HUES48 (cell line): ENCODE measurements at regions not wholly inside any gene's neighbourhood (a gene's known extent, or its start where the extent isn't known, plus 50 kb on each side); places are given as distances from the start of the nearest gene placed in this dataset.

ENCODE experiments used
- H3K27ac ChIP-seq: one replicate; pipeline ENCODE4 v1.7.0; 2013; ENCODE audit warnings: low read depth, low read length, inconsistent platforms
- H3K27me3 ChIP-seq: 2 replicates; pipeline ENCODE4 v1.6.1; 2013; ENCODE audit warnings: mild to moderate bottlenecking, low read length; ENCODE audit not compliant: control insufficient read depth, insufficient read depth
- H3K36me3 ChIP-seq: 2 replicates; pipeline ENCODE4 v1.6.1; 2013; ENCODE audit warnings: low read length; ENCODE audit not compliant: control insufficient read depth, insufficient read depth
- H3K4me1 ChIP-seq: 2 replicates; pipeline ENCODE4 v1.6.1; 2013; ENCODE audit warnings: mild to moderate bottlenecking, low read length; ENCODE audit not compliant: control insufficient read depth, insufficient read depth
- H3K4me3 ChIP-seq: 2 replicates; pipeline ENCODE4 v1.5.1; 2013; ENCODE audit warnings: mild to moderate bottlenecking, low read depth, low read length
- H3K9ac ChIP-seq: 2 replicates; pipeline ENCODE4 v1.6.1; 2013; ENCODE audit warnings: mild to moderate bottlenecking, low read depth, low read length, moderate library complexity
- H3K9me3 ChIP-seq: 2 replicates; pipeline ENCODE4 v1.6.1; 2013; ENCODE audit warnings: low read length; ENCODE audit not compliant: control insufficient read depth, insufficient read depth

GRCh38 chr12:74483057-74483456, 54.6 kb upstream of the ATXN7L3B start:
- Histone ChIP-seq H3K9ac (no peak overlapping the region), H3K36me3 (no peaks in the 10 kb centered on the region), H3K4me1 (peaks cover 9% of the 10 kb centered on the region; the same call in 1 of the 2 replicates), H3K4me3 (no peak overlapping the region), H3K27ac (no peak overlapping the region), H3K9me3 (no peaks in the 10 kb centered on the region), H3K27me3 (no peaks in the 10 kb centered on the region)
